Vagina (tissue), 2 donors: ENCODE measurements at regions not wholly inside any gene's neighbourhood (a gene's known extent, or its start where the extent isn't known, plus 50 kb on each side); places are given as distances from the start of the nearest gene placed in this dataset.

ENCODE experiments used
- CTCF ChIP-seq, 3 experiments: fragments of 450-650 bp in 2 of 3; fragments of 200-600 bp in 1 of 3; sonication (generic) in 1 of 3; IDR thresholded peaks; one replicate each; pipeline ENCODE4 v1.5.1; 2017 to 2019; ENCODE audit warnings: antibody characterized with exemption in 3 of 3, mild to moderate bottlenecking in 2 of 3, moderate library complexity in 2 of 3
- POLR2A ChIP-seq, 2 donors: fragments of 450-650 bp; IDR thresholded peaks; one replicate each; pipeline ENCODE4 v1.6.1; 2017; ENCODE audit warnings: antibody characterized with exemption in 2 of 2, mild to moderate bottlenecking in 2 of 2, moderate library complexity in 2 of 2

- TF ChIP-seq CTCF (IDR thresholded peaks at IDR 0.05) = no peak
- no peak for TF ChIP-seq POLR2A (IDR thresholded peaks at IDR 0.05)
Observed at GRCh38 chr2:53200072-53200471, 567.5 kb upstream of the CHAC2 start.
